HCT116 (cell line): ENCODE measurements at regions not wholly inside any gene's neighbourhood (a gene's known extent, or its start where the extent isn't known, plus 50 kb on each side); places are given as distances from the start of the nearest gene placed in this dataset.

Experiments
- ATAC-seq: fragments of 200-7000 bp; cut with Tn5 transposase; 2 replicates; pipeline ENCODE4 v1.9.1; 2020; ENCODE audit warnings: mild to moderate bottlenecking, moderate library complexity
- BruUV-seq: library from RNA; stranded (reverse); fragments of 400-500 nt; replicated peaks from 2 replicates; lab custom pipeline; 2021; lab: Mats Ljungman, UMichigan
- CTCF ChIA-PET: fragments of 300-600 bp; sonication (Branson Sonifier 250); formaldehyde crosslinking; loops from one replicate; lab custom pipeline; 2021; ENCODE audit warnings: antibody characterized with exemption; lab: Charles Lee
- POLR2A ChIA-PET: fragments of 300-600, 350-600 bp; sonication (Branson Sonifier 250); formaldehyde crosslinking; loops from one replicate; lab custom pipeline; 2021; ENCODE audit warnings: antibody characterized with exemption; lab: Charles Lee
- RAD21 ChIA-PET, 2 experiments: fragments of 300-600 bp; sonication (Branson Sonifier 250); formaldehyde crosslinking; loops; one replicate each; lab custom pipeline; 2023; ENCODE audit warnings: low total read pairs in 2 of 2; ENCODE audit not compliant: uncharacterized antibody in 2 of 2, unreplicated experiment in 2 of 2, low non-redundant PET in 1 of 2; lab: Charles Lee
- DNase-seq: peaks from one replicate; pipeline ENCODE4 v3.0.0-alpha.2; 2010; ENCODE audit warnings: low read depth, low spot score
- H2AFZ ChIP-seq: fragments of 200-600 bp; shearing (Covaris generic), sonication (generic); 2 replicates; pipeline ENCODE4 v1.6.1; 2017; ENCODE audit warnings: low read depth, mixed run types, mixed read lengths, antibody characterized with exemption, low read length; ENCODE audit not compliant: poor library complexity, severe bottlenecking
- H3K27ac ChIP-seq: 2 replicates; pipeline ENCODE4 v1.5.1; 2012; ENCODE audit warnings: low read depth, low read length
- H3K27me3 ChIP-seq: fragments of 200-600 bp; sonication (generic); 2 replicates; pipeline ENCODE4 v1.6.1; 2016; ENCODE audit warnings: mixed run types, low read length, mixed read lengths; ENCODE audit not compliant: insufficient read depth
- H3K36me3 ChIP-seq, 2 experiments: fragments of 200-500 bp in 1 of 2; fragments of 200-600 bp in 1 of 2; sonication (Bioruptor generic) in 1 of 2; sonication (generic) in 1 of 2; 2 replicates each; pipeline versions ENCODE4 v1.5.1 to v1.6.1; 2014 to 2016; ENCODE audit warnings: low read length in 2 of 2, inconsistent platforms in 1 of 2, mixed read lengths in 1 of 2, mixed run types in 1 of 2; ENCODE audit not compliant: insufficient read depth in 2 of 2, control insufficient read depth in 1 of 2
- H3K4me1 ChIP-seq, 2 experiments: fragments of 200-600 bp in 1 of 2; sonication (generic) in 1 of 2; 2 replicates each; pipeline versions ENCODE4 v1.5.1 to v1.6.1; 2012 to 2017; ENCODE audit warnings: low read length in 2 of 2, inconsistent platforms in 1 of 2, mild to moderate bottlenecking in 1 of 2, mixed read lengths in 1 of 2, mixed run types in 1 of 2, moderate library complexity in 1 of 2; ENCODE audit not compliant: insufficient read depth in 2 of 2, control insufficient read depth in 1 of 2
- H3K4me2 ChIP-seq: fragments of 200-600 bp; sonication (generic); 2 replicates; pipeline ENCODE4 v1.6.1; 2017; ENCODE audit warnings: mixed run types, low read length, mixed read lengths
- H3K4me3 ChIP-seq, 2 experiments: fragments of 200-600 bp in 1 of 2; sonication (generic) in 1 of 2; replicated peaks in 1 of 2; 2 replicates each; pipeline ENCODE4 v1.5.1; 2011 to 2016; ENCODE audit warnings: low read length in 2 of 2, control low read depth in 1 of 2, low read depth in 1 of 2, mild to moderate bottlenecking in 1 of 2, mixed read lengths in 1 of 2, mixed run types in 1 of 2
- H3K79me2 ChIP-seq: fragments of 200-600 bp; sonication (generic); 2 replicates; pipeline ENCODE4 v1.6.1; 2017; ENCODE audit warnings: mild to moderate bottlenecking, mixed run types, low read length, moderate library complexity, mixed read lengths; ENCODE audit not compliant: insufficient read depth
- H3K9ac ChIP-seq: fragments of 200-600 bp; sonication (generic); 2 replicates; pipeline ENCODE4 v1.6.1; 2016; ENCODE audit warnings: low read length, mixed read lengths
- H3K9me2 ChIP-seq: fragments of 200-600 bp; sonication (generic), shearing (Covaris generic); 2 replicates; pipeline ENCODE4 v1.6.1; 2017; ENCODE audit warnings: mixed run types, mild to moderate bottlenecking, moderate library complexity; ENCODE audit not compliant: insufficient read depth
- H3K9me3 ChIP-seq, 2 experiments: fragments of 200-500 bp in 1 of 2; fragments of 200-600 bp in 1 of 2; sonication (Bioruptor generic) in 1 of 2; sonication (generic) in 1 of 2; 2 replicates each; pipeline ENCODE4 v1.6.1; 2014 to 2017; ENCODE audit warnings: low read length in 2 of 2, mixed read lengths in 2 of 2, inconsistent platforms in 1 of 2, low read depth in 1 of 2, mild to moderate bottlenecking in 1 of 2, mixed run types in 1 of 2, moderate library complexity in 1 of 2; ENCODE audit not compliant: control insufficient read depth in 1 of 2, insufficient read depth in 1 of 2
- H4K20me1 ChIP-seq: fragments of 200-600 bp; sonication (generic), shearing (Covaris generic); 2 replicates; pipeline ENCODE4 v1.6.1; 2017; ENCODE audit warnings: mixed run types, mild to moderate bottlenecking, moderate library complexity; ENCODE audit not compliant: insufficient read depth
- ATF3 ChIP-seq: IDR thresholded peaks from 2 replicates; pipeline ENCODE4 v1.6.1; 2012
- CBX3 ChIP-seq: IDR thresholded peaks from 2 replicates; pipeline ENCODE4 v1.6.1; 2012; ENCODE audit warnings: low read depth
- CEBPB ChIP-seq: IDR thresholded peaks from 2 replicates; pipeline ENCODE4 v1.6.1; 2012; ENCODE audit warnings: low read depth
- EZH2 ChIP-seq: fragments of 200-600 bp; sonication (generic); IDR thresholded peaks from 2 replicates; pipeline ENCODE4 v1.6.1; 2017; ENCODE audit warnings: antibody characterized with exemption, mixed run types
- EZH2phosphoT487 ChIP-seq: fragments of 200-600 bp; IDR thresholded peaks from 2 replicates; pipeline ENCODE4 v1.6.1; 2018; ENCODE audit warnings: antibody characterized with exemption, borderline replicate concordance
- FOSL1 ChIP-seq: IDR thresholded peaks from 2 replicates; pipeline ENCODE4 v1.6.1; 2012; ENCODE audit warnings: low read depth
- JUND ChIP-seq: IDR thresholded peaks from 2 replicates; pipeline ENCODE4 v1.6.1; 2012
- MAX ChIP-seq: IDR thresholded peaks from 2 replicates; pipeline ENCODE4 v1.6.1; 2012
- POLR2A ChIP-seq: IDR thresholded peaks from 2 replicates; pipeline ENCODE4 v1.7.0; 2011; ENCODE audit warnings: borderline replicate concordance; ENCODE audit not compliant: insufficient read depth, insufficient read length; ENCODE audit errors: extremely low read depth
- SP1 ChIP-seq: IDR thresholded peaks from 2 replicates; pipeline ENCODE4 v1.6.1; 2012; ENCODE audit warnings: low read depth
- TCF7L2 ChIP-seq: IDR thresholded peaks from 2 replicates; pipeline ENCODE4 v1.7.0; 2011; ENCODE audit warnings: borderline replicate concordance, inconsistent platforms; ENCODE audit not compliant: insufficient read depth, insufficient read length; ENCODE audit errors: extremely low read depth
- YY1 ChIP-seq: IDR thresholded peaks from 2 replicates; pipeline ENCODE4 v1.6.1; 2011; ENCODE audit warnings: low read length, low read depth, moderate library complexity, mild to moderate bottlenecking; ENCODE audit not compliant: insufficient replicate concordance; ENCODE audit errors: extremely low read depth
- ZFX ChIP-seq: fragments of 450-650 bp; IDR thresholded peaks from 2 replicates; pipeline ENCODE4 v1.6.1; 2017
- intact Hi-C: fragments of 100-400 bp; cut with micrococcal nuclease; formaldehyde crosslinking; loops from 2 replicates; pipeline ENCODE4 v1.10.0; 2022
- TF ChIP-seq, protein P1 (sequence below): IDR thresholded peaks from 2 replicates; pipeline ENCODE4 v1.6.1; 2011; ENCODE audit warnings: mild to moderate bottlenecking, low read length, moderate library complexity; ENCODE audit not compliant: insufficient replicate concordance; ENCODE audit errors: extremely low read depth
- TF ChIP-seq, protein P2 (sequence below), 3 experiments: fragments of 200-600 bp in 1 of 3; sonication (generic) in 1 of 3; IDR thresholded peaks in 2 of 3; conservative IDR thresholded peaks in 1 of 3; 2 replicates each; pipeline ENCODE4 v1.5.1; 2012 to 2017; ENCODE audit warnings: low read depth in 2 of 3, low read length in 2 of 3, antibody characterized with exemption in 1 of 3, borderline replicate concordance in 1 of 3, control low read depth in 1 of 3, mild to moderate bottlenecking in 1 of 3, mixed read lengths in 1 of 3, mixed run types in 1 of 3, moderate library complexity in 1 of 3; ENCODE audit not compliant: insufficient read depth in 1 of 3

- no TSS peak for BruUV-seq
- CTCF ChIA-PET = no interaction called here
- Histone ChIP-seq H3K27me3 (peaks cover 26% of the 10 kb centered on the region; the same call in 1 of the 2 replicates), H3K9ac (no peak overlapping the region), H3K9me2 (no peaks in the 10 kb centered on the region), H3K27ac (no peak overlapping the region), H3K79me2 (no peaks in the 10 kb centered on the region), H2AFZ (no peak overlapping the region), H3K4me1 (no peaks in the 10 kb centered on the region), H3K9me3 (no peaks in the 10 kb centered on the region), H4K20me1 (no peaks in the 10 kb centered on the region), H3K36me3 (no peaks in the 10 kb centered on the region), H3K4me2 (no peak overlapping the region), H3K4me3 (no peak overlapping the region)
- intact Hi-C loops = no loop called here
- POLR2A ChIA-PET = no interaction called here
- DNase-seq (no peak), ATAC-seq (no peak)
- RAD21 ChIA-PET = no interaction called here
- no peak for TF ChIP-seq EZH2phosphoT487
- TF ChIP-seq MAX = no peak
- TF ChIP-seq, protein P1, sequence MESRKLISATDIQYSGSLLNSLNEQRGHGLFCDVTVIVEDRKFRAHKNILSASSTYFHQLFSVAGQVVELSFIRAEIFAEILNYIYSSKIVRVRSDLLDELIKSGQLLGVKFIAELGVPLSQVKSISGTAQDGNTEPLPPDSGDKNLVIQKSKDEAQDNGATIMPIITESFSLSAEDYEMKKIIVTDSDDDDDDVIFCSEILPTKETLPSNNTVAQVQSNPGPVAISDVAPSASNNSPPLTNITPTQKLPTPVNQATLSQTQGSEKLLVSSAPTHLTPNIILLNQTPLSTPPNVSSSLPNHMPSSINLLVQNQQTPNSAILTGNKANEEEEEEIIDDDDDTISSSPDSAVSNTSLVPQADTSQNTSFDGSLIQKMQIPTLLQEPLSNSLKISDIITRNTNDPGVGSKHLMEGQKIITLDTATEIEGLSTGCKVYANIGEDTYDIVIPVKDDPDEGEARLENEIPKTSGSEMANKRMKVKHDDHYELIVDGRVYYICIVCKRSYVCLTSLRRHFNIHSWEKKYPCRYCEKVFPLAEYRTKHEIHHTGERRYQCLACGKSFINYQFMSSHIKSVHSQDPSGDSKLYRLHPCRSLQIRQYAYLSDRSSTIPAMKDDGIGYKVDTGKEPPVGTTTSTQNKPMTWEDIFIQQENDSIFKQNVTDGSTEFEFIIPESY = no peak
- no peak for TF ChIP-seq CBX3
- TF ChIP-seq ZFX = no peak
Measured at GRCh38 chr7:152974577-152974976, 215.0 kb downstream of the ACTR3B start.

- no peaks in the 10 kb centered on the region for H4K20me1 ChIP-seq
- intact Hi-C loops = no loop called here
- ChIA-PET RAD21 (no interaction called here), POLR2A (no interaction called here), CTCF (no interaction called here)
- H3K36me3 ChIP-seq = no peaks in the 10 kb centered on the region
- DNase-seq (no peak), ATAC-seq (no peak)
- BruUV-seq = no TSS peak
- H3K4me3 ChIP-seq = no peak overlapping the region
- H3K79me2 ChIP-seq = no peaks in the 10 kb centered on the region
- no peak overlapping the region for H3K9ac ChIP-seq
- no peaks in the 10 kb centered on the region for H3K4me1 ChIP-seq
- H3K9me3 ChIP-seq = no peaks in the 10 kb centered on the region
- H3K4me2 ChIP-seq = no peak overlapping the region
- H3K9me2 ChIP-seq = no peaks in the 10 kb centered on the region
- H3K27ac ChIP-seq = no peak overlapping the region
- H2AFZ ChIP-seq = no peak overlapping the region
- peaks cover 31% of the 10 kb centered on the region for H3K27me3 ChIP-seq
- TF ChIP-seq, protein P1 = no peak
- TF ChIP-seq EZH2 (no peak), YY1 (no peak), CEBPB (no peak), POLR2A (no peak), TCF7L2 (no peak), ATF3 (no peak), FOSL1 (no peak), JUND (no peak), ZFX (no peak), SP1 (no peak)
- TF ChIP-seq, protein P2, sequence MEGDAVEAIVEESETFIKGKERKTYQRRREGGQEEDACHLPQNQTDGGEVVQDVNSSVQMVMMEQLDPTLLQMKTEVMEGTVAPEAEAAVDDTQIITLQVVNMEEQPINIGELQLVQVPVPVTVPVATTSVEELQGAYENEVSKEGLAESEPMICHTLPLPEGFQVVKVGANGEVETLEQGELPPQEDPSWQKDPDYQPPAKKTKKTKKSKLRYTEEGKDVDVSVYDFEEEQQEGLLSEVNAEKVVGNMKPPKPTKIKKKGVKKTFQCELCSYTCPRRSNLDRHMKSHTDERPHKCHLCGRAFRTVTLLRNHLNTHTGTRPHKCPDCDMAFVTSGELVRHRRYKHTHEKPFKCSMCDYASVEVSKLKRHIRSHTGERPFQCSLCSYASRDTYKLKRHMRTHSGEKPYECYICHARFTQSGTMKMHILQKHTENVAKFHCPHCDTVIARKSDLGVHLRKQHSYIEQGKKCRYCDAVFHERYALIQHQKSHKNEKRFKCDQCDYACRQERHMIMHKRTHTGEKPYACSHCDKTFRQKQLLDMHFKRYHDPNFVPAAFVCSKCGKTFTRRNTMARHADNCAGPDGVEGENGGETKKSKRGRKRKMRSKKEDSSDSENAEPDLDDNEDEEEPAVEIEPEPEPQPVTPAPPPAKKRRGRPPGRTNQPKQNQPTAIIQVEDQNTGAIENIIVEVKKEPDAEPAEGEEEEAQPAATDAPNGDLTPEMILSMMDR (IDR thresholded peaks at IDR 0.05 in 2 of 3, conservative IDR thresholded peaks at IDR 0.05 in 1 of 3; ENCODE audit: borderline replicate concordance in 1 of 3, insufficient read depth in 1 of 3, low read depth in 2 of 3, low read length in 2 of 3) = no peak
Measured at GRCh38 chr7:152975076-152975475, 215.5 kb downstream of the ACTR3B start.
